H7 (cell line): ENCODE measurements at regions not wholly inside any gene's neighbourhood (a gene's known extent, or its start where the extent isn't known, plus 50 kb on each side); places are given as distances from the start of the nearest gene placed in this dataset.

ENCODE experiments used
- DNase-seq: peaks from one replicate; pipeline ENCODE4 v3.0.0; 2012
- H3K27me3 ChIP-seq: 2 replicates; pipeline ENCODE4 v1.6.0; 2011; ENCODE audit warnings: mild to moderate bottlenecking, low read length; ENCODE audit not compliant: control insufficient read depth, insufficient read depth
- H3K36me3 ChIP-seq: replicated peaks from 2 replicates; pipeline ENCODE4 v1.5.1; 2011; ENCODE audit warnings: low read length; ENCODE audit not compliant: control insufficient read depth, insufficient read depth
- H3K4me3 ChIP-seq: 2 replicates; pipeline ENCODE4 v1.5.1; 2011; ENCODE audit warnings: low read depth, mild to moderate bottlenecking, control low read depth, low read length, moderate library complexity; ENCODE audit not compliant: insufficient read depth

DNA sequence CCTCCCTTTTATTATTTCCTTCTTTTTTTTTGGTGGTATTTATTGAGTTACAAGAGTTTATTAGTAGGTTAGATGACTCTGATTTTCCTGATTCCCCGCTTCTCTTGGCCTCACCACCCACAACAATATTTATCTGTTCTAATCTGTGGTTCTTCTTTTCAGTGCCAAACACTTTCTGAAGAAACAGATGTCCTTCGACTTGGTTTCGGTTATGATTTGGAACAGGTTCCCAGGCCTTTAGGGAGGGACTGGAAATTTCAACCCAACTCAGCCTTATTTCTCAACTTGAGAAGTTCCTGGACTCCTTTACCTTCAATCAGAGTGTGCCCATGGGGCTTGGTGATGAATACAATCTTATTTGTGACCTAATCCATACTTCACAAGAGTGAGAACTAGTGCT, 108.1 kb downstream of the UCHL1 start:
- no peak for DNase-seq
- H3K27me3 ChIP-seq: peaks cover 56% of the 10 kb centered on the region
- no peak overlapping the region for H3K4me3 ChIP-seq
- H3K36me3 ChIP-seq: no peaks in the 10 kb centered on the region

DNA sequence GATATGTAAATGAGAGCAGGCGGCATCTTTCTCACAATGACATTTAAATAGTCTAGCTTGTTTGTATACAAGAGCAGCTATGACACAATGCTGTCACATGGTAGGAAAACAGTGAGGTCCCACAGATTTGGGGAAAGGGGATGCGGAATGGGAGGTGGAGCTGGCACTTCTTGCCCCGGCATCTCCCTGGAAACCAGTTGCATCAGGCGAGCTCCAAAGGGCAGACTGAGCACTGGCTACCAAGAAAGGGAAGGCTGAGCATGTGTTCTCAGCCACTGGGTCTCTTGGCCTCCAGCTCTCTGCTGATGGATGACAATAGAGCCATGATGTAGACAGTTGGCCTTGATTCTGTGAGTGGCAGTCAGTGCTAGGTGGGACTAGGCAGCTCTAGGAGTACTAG, 109.0 kb downstream of the UCHL1 start:
- H3K36me3 ChIP-seq: no peaks in the 10 kb centered on the region
- H3K27me3 ChIP-seq: peaks cover 49% of the 10 kb centered on the region
- DNase-seq: peak; percentile 13
- H3K4me3 ChIP-seq: no peak overlapping the region

DNA sequence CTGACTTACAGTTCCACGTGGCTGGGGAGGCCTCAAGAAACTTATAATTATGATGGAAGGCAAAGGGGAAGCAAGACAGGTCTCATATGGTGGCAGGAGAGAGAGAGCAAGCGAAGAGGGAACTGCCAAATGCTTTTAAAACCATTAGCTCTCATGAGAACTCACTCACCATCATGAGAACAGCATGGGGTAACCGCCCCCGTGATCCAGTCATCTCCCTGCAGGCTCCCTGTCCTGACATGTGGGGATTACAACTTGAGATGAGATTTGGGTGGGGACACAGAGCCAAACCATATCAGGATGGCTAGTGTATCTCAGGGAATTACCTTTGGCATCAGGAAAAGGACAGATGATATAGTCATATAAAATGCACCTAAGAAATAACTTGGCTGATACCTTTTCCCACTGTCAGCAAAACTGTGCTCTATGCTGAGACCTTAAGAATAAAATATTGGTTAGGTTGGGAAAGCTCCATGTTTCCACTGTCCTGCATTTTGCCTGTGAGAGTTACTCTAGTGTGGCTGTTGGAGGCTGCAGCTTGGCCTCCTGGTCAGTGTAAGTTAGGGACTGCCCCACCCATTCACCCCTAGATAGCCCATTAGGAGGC, 110.3 kb downstream of the UCHL1 start:
- no peaks in the 10 kb centered on the region for H3K36me3 ChIP-seq
- no peak for DNase-seq
- peaks cover 36% of the 10 kb centered on the region for H3K27me3 ChIP-seq
- no peak overlapping the region for H3K4me3 ChIP-seq

DNA sequence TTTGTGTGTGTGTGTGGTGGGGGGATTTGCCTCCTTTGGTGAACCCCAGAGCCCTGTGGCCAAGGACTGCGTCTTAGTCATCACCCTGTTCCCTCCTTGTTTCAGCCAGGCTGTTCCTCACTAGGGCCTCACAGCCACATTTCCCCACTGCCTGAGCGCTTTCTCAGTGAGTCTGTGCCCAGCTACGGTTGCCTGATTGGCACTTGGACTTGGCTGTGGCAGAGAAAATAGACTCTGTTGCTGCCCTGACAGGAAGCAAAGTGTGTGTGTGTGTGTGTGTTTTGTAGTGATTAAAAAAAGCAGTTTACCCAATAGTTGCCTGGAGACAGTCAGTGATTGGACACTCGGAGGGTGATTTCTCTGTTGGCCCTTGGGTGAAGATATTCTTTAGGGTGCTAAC, 113.0 kb downstream of the UCHL1 start:
- Histone ChIP-seq H3K4me3 (no peak overlapping the region), H3K27me3 (peaks cover 13% of the 10 kb centered on the region; the same call in 1 of the 2 replicates), H3K36me3 (no peaks in the 10 kb centered on the region)
- DNase-seq: no peak

DNA sequence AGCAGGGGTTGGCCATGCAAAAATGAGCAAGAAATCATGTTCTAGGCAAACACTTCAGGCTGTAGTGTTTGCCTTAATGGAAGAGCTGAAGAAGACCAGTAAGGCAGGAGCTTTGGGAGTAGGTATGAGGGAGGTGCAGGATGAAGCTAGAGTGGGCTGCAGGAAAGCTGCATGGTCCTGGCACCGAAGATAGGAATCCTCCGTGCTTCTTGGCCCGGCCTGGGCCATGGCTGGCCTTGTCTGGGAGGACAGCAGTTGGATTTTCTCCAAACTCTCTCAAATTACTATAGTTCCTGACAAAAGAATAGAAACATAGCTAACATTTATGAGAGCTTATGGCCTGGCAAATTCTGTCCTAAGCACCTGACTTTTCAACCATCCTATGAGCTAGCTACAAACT, 116.5 kb downstream of the UCHL1 start:
- 0 out of 2 replicates have a peak, but pooled peaks cover 1% of the 10 kb centered on the region for H3K27me3 ChIP-seq
- H3K4me3 ChIP-seq: no peak overlapping the region
- no peak for DNase-seq
- H3K36me3 ChIP-seq: no peaks in the 10 kb centered on the region

DNA sequence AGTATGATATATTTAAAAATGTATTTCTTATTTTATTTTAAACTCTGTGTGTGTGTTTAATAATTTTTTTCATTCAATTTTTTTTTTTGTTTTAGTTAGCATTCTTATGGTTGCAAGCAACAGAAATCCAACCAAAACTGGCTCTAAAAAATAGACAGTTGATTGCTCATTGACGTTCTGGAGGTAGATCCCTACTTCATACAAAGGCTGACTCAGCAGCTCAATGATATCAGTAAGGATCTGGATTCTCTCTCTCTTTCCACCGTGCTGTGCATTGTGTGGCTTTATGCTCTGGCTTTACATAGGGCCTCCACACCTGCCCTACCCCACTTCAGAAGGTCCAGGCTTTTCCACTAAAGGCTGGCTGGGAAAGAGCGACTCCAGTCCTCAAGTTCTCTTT, 117.8 kb downstream of the UCHL1 start:
- Histone ChIP-seq H3K36me3 (no peaks in the 10 kb centered on the region), H3K4me3 (no peak overlapping the region), H3K27me3 (no peaks in the 10 kb centered on the region)
- DNase-seq: no peak

DNA sequence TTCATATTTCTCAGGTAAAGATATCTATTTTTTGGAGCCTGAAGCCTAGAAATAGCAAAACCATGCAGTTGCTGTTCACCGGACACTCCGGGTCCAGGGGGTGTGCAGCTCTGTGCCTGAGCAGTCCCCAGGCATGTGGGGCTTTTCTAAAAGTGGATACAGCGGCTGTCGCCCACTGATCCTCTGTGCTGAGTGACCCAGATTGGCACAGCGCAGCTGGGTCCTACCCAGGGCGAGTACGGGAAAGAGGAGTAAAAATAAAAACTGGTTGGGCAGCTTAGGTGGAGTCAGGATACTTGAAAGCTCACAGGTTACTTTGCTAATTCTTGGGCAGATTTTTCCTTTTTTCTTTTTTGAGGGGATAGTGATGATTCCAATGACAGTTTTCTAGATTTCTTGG, 118.8 kb downstream of the UCHL1 start:
- H3K36me3 ChIP-seq: no peaks in the 10 kb centered on the region

DNA sequence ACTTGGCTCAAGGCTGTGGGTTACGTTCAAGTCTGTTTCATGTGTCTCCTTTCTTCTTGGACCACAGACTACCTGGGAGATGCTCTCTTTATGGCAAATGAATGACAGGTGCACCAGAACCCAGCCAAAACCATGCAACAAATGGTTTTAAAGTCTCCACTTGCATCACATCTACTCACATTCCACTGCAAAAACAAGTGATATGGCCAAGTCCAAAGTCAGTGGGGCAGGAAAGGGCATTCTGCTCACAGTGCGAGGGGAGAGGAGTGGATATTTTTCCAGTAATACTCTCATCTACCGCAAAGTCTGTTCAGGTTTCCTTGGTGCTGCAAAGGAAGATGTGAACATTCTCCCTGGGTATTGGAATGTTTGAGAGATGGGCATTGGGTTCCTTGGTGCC, 120.5 kb downstream of the UCHL1 start:
- no peak for DNase-seq
- no peak overlapping the region for H3K4me3 ChIP-seq
- no peaks in the 10 kb centered on the region for H3K27me3 ChIP-seq
- no peaks in the 10 kb centered on the region for H3K36me3 ChIP-seq

More for the DNA sequence above, 118.8 kb downstream of the UCHL1 start:
- no peak for DNase-seq
- Histone ChIP-seq H3K27me3 (no peaks in the 10 kb centered on the region), H3K4me3 (no peak overlapping the region)

DNA sequence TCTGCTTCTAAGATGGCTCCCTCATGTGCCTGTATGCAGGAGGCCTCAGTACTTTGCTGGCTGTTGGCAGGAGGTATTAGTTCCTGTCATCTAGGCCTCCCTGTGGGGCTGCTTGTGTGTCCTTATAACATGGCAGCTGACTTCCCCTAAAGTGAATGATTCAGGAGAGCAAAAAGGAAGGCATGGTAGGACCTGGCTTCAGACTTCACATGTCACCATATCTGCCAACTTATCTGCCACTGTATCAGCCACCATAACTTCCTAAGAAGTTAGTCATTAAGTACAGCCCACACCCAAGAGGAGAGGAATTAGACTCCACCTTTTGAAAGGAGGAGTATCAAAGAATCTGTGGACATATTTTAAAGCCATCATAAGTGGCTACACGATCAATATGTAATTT, 122.5 kb downstream of the UCHL1 start:
- Histone ChIP-seq H3K27me3 (no peaks in the 10 kb centered on the region), H3K36me3 (no peaks in the 10 kb centered on the region), H3K4me3 (no peak overlapping the region)
- DNase-seq: no peak

DNA sequence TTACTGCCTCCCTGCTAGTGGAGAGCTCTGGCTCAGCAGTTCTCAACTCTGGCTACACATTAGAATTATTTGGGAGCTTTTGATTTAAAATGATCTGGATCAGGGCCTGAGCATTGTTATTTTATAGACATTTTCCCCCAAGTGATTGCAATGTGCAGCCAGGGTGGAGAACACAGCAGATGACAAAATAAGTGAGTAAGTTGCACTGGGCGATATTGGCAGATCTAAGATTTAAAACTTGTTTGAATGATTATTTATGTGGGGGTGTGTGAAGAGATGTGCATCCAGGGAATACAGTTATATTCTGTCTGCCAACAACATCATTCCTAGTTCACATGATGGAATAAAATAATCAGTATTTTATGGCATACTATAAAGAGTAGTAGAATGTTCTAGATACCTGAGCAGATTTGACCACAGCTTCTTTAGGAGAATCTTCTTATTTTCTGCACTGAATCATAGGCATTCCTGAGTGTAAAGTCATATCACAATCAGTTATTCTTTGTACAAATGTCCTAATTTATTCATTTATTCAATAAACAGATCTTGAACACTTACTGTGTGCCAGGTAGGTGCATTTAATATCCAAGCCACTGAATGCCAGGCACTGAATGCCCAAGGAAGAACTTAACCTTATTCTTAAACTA, 123.9 kb downstream of the UCHL1 start:
- Histone ChIP-seq H3K27me3 (no peaks in the 10 kb centered on the region), H3K4me3 (no peak overlapping the region), H3K36me3 (no peaks in the 10 kb centered on the region)
- DNase-seq: no peak

DNA sequence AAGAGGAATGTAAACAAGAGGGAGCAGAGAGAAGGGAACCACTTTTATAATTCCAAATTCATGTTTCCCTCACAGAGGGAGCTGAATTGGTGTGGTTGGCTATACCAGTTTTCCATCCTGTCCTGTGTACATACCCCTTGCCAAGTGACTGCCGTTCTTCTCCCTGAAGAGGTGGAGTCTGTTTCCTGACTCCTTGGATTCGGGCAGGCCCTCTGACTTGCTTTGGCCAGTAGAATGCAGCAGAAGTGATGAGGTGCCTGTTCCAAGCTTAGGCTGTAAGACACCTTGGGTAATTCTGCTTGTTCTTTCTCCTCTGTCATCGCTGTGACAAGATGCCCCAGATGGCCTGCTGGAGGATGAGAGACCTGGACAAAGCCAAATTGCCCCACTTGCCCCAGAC, 124.7 kb downstream of the UCHL1 start:
- Histone ChIP-seq H3K4me3 (no peak overlapping the region), H3K27me3 (no peaks in the 10 kb centered on the region), H3K36me3 (no peaks in the 10 kb centered on the region)
- DNase-seq: no peak

DNA sequence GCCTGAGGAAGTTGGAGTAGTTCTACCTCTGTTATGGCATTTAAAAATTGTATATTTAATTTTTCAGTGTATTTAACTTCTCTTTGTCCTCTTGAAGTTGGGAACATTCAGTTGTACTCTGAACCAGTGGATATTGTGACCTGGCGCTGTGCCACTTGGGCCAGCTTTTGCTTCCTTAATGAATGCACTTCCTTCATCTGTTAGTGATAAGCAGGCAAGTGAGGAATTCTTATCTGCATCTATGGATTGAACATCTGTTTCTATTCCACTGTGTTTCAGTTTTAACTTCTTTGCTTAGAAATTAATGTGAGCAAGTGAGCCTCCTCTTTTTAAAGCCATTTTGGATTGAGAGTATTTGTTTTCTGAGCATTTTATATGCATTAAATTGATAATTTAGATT, 128.3 kb downstream of the UCHL1 start:
- no peak overlapping the region for H3K4me3 ChIP-seq
- DNase-seq: no peak
- H3K27me3 ChIP-seq: no peaks in the 10 kb centered on the region
- no peaks in the 10 kb centered on the region for H3K36me3 ChIP-seq

DNA sequence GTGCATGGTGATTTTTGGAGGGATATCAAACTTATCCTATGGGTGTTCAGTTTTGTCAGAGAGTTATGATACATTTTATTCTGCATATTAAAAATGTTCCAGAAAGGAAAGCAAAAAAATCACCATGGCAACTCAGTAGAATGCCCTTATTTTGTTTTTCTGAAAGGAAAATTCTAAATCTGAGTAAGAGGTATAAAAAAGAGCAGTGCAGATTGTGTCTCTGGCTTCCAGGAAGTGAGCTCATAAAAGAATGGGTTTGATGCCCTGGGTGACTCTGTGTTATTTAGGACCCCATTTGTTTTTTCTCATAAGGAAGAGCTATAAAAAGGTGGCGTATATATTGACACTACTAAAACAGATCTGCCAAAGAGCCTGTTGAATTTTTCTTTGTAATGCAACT, 128.8 kb downstream of the UCHL1 start:
- no peak for DNase-seq
- Histone ChIP-seq H3K36me3 (no peaks in the 10 kb centered on the region), H3K27me3 (no peaks in the 10 kb centered on the region), H3K4me3 (no peak overlapping the region)

DNA sequence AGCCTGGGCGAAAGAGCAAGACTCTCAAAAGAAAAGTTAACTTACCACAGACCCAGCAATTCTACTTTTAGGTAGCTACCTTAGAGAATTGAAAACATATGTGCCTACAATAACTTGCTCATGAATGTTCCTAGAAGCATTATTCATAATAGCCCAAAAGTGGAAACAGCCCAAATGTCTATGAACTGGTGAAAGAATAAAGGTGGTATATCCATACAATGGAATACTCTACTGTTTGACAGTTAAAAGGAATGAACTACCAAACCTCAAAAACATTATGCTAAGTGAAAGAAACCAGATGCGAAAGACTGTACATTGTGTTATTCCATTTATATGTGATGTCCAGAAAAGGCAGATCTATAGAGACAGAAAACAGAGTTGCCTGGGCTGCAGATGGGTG, 131.4 kb downstream of the UCHL1 start:
- no peaks in the 10 kb centered on the region for H3K36me3 ChIP-seq
- H3K27me3 ChIP-seq: no peaks in the 10 kb centered on the region
- H3K4me3 ChIP-seq: no peak overlapping the region
- no peak for DNase-seq

DNA sequence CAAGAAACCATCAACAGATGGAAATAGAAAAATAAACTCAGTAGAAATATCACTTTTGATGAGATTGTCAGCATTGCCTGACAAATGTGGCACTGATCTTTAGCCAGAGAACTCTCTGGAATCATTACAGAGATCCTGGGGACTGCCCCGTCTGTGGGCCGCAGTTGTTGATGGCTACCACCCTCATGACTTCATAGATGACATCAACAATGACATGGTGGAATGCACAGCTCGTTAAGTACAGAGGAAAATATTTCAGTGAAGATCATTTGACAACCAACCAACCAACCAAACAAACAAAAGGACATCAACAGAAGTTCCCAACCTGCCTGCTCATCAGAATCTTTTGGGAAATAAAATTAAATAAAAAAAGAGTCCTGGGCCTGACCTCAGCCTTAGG, 132.6 kb downstream of the UCHL1 start:
- Histone ChIP-seq H3K27me3 (no peaks in the 10 kb centered on the region), H3K36me3 (no peaks in the 10 kb centered on the region), H3K4me3 (no peak overlapping the region)
- no peak for DNase-seq

DNA sequence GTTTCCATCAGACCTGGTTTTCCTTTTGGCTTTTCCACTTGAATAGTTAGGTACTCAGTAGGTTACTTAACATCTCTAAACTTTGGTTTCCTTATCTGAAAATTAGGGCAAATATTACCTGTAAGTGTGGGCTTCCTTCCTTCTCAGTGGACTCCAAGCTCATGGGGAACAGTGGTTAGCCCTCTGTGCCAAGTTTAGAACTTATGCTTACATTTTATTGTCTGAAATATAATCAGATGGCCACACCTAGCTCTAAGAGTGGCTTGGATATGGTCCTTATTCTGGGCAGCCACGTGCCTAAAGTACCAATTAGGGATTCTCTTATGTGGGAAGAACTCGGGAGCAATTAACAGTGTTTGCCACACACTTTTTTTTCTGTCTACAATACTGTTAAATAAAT, 133.9 kb downstream of the UCHL1 start:
- H3K27me3 ChIP-seq: no peaks in the 10 kb centered on the region
- no peaks in the 10 kb centered on the region for H3K36me3 ChIP-seq
- no peak for DNase-seq
- H3K4me3 ChIP-seq: no peak overlapping the region
